Stimulated activated CD8-positive, alpha-beta memory T cell treated with anti-CD3 and anti-CD28 coated beads, Interleukin-4, amount 100 ng/mL, for 1 hour (primary cell): ENCODE measurements at regions not wholly inside any gene's neighbourhood (a gene's known extent, or its start where the extent isn't known, plus 50 kb on each side); places are given as distances from the start of the nearest gene placed in this dataset.

Source experiments
- DNase-seq, 2 donors: peaks; one replicate each; pipeline ENCODE4 v3.0.0-alpha.2; 2020; ENCODE audit warnings: low read depth in 2 of 2, low spot score in 1 of 2

DNA sequence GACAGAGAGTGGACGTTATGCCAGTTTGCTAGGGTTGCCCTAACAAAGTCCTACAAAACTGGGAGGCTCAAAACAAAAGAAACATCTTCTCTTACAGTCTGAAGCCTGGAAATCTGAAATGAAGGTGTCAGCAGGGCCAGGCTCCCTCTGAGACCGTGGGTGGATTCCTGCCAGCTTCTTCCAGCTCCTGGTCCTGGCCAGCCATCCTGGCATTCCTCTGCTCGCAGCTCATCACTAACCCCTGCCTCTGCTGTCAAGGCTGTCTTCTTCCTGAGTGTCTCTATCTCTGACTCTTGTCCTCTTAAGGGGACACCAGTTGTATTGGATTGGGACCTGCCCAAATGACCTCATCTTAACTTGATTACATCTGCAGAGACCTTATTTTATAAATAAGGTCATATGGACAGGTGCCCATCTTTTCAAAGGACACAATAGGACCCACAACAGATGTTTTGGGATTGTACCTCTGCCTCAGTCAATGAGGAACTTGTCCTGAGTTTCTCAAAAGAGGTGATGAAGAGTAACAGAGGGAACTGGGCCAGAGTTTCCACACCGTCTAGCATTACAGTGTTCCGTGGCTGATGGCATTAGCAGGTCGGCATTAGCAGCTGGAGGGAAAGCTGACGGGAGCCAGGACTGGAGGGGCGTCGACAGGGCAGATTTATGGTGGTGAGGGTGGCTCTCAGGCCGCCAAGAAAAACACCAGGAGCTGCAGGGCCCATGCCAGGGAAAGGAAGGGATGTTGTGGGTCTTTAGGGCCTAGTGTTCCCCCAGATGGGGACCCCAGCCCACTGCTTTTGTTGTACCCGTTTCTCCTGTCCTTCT lies 157.3 kb downstream of the TBXT start:
- no peak for DNase-seq

DNA sequence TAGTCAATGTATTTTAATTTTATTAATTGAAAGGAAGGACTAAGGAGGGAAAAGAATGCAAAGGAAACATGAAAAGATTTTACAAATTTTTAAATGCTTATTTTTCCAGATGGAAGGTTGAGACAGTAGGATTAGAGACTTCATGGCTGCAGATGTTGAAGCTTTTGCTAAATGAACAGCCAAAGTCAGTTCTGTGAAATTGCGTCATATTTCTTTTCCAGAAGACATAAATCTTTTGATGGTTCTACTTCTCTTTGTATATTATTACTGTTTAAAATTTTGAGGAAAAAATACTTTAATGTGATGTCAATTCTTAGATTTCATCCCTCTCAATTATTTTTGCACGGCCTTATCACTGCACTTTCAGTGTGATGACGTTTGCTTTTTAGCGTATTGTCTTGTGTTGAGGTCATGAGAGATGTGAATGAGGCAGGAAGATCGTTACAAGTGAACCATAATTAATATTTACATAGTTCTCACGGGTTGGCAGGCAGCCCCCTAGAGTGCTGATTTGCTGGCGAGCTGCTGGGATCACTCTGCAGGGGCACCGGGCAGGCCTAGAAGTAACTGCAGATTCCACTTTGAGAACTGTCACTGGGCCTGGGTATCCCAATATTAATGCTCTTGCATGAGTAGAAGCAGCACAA lies 158.1 kb downstream of the TBXT start:
- no peak for DNase-seq

GRCh38 chr6:166008441-166009369 lies 158.9 kb downstream of the TBXT start:
- no peak for DNase-seq

DNA sequence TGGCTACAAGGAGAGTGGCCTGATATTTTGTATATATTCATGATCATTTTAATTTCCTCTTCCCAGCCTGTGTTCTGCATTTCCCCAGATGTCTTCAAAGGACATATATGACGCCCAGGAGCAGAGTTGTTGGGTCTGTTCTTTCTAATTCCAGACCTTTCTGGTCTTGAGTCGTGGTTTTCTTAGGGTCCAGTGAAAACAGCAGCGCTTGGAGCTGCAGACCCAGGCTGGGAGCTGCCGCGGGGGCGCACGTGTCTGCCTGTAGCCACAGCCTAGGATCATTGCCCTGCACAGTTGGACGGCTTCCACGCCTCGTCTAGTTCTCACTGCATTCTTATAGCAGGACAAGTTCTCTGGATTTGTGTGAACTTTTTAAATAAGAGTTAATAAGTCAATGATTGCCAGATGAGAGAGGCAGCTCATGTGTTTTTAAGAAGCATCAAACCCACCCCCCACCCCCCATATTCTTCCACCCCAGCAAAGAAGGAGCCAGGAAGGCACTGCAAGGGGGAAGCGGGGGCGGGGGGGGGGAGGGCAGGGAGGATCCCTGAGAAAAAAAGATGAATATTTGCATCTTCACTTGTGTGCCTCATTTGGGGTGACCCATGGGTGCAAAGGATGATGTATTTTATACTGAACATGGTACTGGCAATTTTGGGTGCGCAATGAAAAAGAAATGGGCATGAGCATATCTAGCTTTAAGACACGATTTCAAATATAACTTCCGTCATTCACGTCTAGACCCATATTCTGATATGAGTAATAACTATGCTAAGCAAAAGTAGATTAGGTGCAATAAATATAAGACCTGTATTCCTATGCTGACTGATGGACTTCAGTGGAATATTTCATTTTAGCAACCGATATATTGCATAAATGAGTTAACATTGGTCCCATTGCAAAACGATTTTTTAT lies 160.0 kb downstream of the TBXT start:
- DNase-seq = no peak

DNA sequence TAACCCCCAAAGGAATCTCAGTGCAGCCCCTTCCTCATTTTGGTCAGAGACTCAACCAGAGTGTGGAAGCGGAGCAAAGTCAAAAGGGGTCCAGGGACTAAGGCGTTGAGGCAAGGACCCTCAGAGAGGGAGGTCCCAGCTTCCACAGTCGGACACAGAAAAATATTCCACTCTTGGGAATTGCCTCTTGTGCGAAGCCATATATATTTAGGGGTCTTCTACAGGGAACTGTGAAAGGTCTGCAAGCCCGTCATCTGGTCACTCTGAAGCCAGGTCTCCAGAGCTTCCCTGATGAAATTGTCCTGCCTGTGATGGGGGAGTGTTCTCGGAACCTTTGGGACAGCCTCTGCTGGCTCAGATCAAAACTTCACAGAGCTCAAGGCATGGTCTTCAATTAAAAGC lies 160.8 kb downstream of the TBXT start:
- DNase-seq = no peak

DNA sequence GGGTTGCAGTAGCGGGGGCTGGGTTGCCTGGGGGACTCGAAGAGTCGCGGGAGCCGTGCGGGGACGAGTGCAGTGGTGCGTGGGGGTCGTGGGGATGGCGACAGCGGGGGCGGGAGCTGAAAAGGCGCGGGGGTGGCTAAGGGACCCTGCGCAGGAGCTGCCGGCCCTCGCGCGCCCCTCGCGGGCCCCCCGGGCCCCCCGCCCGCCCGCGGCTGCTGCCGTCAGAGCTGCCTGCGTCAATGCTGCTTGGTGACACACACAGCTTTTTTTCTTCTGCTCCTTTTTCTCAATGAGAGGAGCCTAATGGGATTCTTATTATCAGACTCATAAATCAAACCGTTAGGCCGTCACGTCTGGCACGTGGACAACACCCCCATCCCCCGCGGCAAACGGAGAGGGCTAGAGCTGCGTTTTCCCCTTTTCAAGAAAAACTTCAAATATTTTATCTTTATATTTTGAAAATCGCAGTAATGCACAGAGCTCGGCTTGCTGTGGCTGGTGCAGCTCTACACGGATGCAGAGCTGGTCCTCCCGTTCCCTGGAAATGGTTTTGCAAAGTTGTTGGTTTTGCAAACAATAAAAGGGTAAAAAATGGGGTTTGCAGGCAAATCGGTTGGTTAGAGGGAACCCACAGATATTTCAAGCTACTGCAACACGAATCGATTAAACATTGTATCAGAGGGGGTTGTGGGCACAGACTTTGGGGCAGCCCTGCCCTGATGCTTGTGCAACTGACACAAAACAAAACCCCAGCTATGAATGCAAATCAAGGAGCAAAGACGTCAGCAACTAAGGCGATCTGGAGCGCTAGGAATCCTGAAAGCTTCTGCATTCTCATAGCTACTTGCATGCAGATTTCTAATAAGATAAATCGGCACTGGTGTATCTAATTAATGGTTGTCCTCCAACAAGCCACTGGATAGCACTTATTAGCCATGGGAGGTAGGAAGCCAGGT lies 161.4 kb downstream of the TBXT start:
- DNase-seq = no peak

GRCh38 chr6:166005401-166005943 lies 162.2 kb downstream of the TBXT start:
- DNase-seq = no peak

GRCh38 chr6:166004876-166005275 lies 162.8 kb downstream of the TBXT start:
- DNase-seq = no peak

- DNase-seq = no peak
These were observed 163.2 kb downstream of the TBXT start for GRCh38 chr6:166004471-166004870.

GRCh38 chr6:166003569-166003968 lies 164.1 kb downstream of the TBXT start:
- no peak for DNase-seq

DNA sequence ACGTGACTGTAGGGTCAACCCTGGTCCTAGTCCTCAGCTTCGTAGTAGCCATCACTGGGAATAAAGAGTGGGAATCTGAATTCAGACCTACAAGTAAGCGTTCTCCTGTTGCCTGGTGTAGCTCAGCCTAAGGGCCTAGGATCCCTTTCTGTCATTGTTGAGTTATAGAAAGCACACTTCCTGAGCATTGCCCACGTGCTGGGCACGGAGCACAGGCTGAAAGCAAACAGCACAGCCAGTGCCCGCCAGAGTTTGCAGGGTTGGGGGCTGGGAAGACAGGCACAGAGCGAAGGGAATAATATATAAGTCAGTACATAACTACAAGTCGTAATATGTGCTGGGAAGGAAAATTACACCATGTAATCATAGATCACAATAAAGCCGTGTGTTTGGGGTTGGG lies 166.3 kb downstream of the TBXT start:
- DNase-seq = no peak

- no peak for DNase-seq
These were observed 168.4 kb downstream of the TBXT start for GRCh38 chr6:165999279-165999678.

GRCh38 chr6:165998072-165998471 lies 169.6 kb downstream of the TBXT start:
- no peak for DNase-seq

DNA sequence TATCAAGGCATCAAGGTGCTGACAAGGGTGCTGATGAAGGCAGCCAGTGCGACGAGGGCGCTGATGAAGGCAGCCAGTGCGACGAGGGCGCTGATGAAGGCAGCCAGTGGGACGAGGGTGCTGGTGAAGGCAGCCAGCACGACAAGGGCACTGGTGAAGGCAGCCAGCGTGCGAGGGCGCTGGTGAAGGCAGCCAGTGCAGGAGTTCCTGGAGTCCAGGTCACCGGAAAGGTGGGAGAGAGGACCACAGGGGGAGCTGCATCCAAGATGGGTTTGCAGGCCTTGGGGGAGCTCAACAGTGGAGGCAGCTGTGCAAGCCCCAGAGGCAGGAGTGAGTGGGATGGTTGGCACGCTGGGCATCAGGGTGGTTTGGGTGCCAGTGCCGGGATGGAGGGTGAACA lies 176.3 kb downstream of the TBXT start:
- no peak for DNase-seq

DNA sequence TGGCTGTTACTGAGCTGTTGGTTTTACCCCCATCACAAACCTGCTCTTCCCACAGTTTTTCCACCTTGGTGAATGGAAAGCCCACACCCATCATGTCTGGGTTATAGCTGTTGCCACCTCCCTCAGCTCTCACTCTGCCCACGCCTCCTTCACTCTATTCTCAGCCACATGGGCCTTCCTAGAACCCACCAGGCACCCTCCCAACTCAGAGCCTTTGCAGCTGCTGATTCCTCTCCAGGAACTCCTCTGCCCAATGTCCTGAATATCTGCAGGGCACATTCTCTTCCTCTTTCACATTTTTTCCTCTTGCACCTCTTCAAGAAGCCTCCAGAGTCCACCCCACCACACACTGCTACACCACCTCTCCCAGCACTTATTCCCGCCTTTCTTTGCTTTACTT lies 177.4 kb downstream of the TBXT start:
- no peak for DNase-seq

GRCh38 chr6:165988757-165989456 lies 178.7 kb downstream of the TBXT start:
- no peak for DNase-seq

DNA sequence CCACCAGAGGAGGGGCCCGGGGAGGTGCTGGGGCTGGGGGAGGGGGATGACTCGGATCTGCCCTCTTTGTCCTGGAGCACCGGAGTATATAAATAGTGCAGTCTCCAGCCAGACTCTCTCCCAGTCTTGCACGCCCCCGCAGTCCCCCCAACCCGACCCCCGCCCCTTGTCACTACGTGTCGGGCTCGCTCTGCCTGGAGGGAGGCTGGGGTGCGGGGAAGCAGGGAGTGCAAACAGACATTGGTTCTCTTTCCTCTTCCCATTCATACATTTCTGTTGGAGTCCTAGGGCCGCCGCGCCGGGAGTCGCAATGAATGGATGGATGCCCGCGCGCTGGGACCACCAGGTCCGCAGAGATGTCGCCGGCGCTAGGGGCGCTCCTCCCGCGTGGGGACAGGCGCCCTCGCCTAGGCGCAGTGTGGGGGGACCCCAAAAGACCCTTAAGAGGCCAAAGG lies 179.3 kb downstream of the TBXT start:
- no peak for DNase-seq

DNA sequence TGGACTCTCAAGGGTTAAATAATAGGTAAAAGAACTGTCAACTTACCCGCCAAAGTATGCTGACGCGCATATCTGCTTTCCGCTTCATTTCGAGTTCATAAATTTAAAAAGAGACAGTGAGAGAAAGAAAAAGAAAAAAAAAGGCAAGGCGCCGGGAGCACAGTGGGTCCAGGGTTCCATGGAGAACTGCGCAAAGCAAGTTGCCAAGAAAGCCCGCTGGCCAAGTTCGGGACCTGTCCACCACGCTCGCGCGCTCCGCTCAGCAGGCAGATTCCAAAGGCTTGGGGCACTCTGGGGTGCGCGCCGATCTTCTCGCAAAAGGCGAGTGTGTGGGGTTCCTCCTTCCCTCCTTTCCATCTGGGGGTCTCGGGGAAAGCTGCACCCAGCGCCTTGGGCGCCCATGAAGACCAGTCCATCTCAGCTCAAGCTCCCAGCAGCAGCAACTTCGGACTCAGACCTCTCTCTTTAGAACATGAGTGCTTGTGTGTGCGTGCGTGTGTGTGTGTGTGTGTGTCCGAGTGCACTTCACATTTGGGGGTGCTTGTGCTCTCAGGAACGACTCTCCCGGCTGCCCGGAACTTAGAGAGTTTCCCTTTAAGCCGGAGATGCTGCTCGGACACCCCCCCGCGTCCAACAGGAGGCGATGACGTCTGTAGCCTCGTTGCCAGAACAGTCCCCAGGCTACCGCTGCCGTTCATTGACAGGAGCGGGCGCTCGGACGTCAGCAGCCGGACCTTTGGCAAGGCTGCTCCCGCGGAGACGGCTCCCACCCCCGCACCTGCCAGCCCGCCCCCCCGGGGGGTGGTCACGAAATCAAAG lies 180.0 kb downstream of the TBXT start:
- no peak for DNase-seq
